MG63 (cell line): ENCODE measurements at regions not wholly inside any gene's neighbourhood (a gene's known extent, or its start where the extent isn't known, plus 50 kb on each side); places are given as distances from the start of the nearest gene placed in this dataset.
"Not testable (repeated sequence)": the region's sequence is repeated elsewhere in the genome, so short reads cannot be mapped to it uniquely, and the experiment has no call there.

Experiments
- DNase-seq: peaks from one replicate; pipeline ENCODE4 v3.0.0-alpha.2; 2020
- H3K27me3 ChIP-seq: fragments of 250-450 bp; sonication (Bioruptor Pico); 2 replicates; pipeline ENCODE4 v1.5.1; 2020; ENCODE audit warnings: mild to moderate bottlenecking, moderate library complexity
- H3K36me3 ChIP-seq: fragments of 250-450 bp; sonication (Bioruptor Pico); 2 replicates; pipeline ENCODE4 v1.5.1; 2020; ENCODE audit warnings: mild to moderate bottlenecking, moderate library complexity
- H3K4me3 ChIP-seq: fragments of 250-450 bp; sonication (Bioruptor Pico); 2 replicates; pipeline ENCODE4 v1.5.1; 2020; ENCODE audit warnings: mild to moderate bottlenecking, moderate library complexity
- H3K9me3 ChIP-seq: fragments of 250-450 bp; sonication (Bioruptor Pico); 2 replicates; pipeline ENCODE4 v1.5.1; 2020; ENCODE audit warnings: mild to moderate bottlenecking, moderate library complexity

GRCh38 chr6:60403268-60403667 lies 1882.8 kb downstream of the KHDRBS2 start:
- H3K9me3 ChIP-seq, H3K4me3 ChIP-seq, H3K36me3 ChIP-seq, DNase-seq, H3K27me3 ChIP-seq: not testable (repeated sequence)

GRCh38 chr6:60402490-60402889 lies 1883.5 kb downstream of the KHDRBS2 start:
- H3K4me3 ChIP-seq, H3K9me3 ChIP-seq, H3K36me3 ChIP-seq, DNase-seq, H3K27me3 ChIP-seq: not testable (repeated sequence)

- not testable (repeated sequence) for H3K9me3 ChIP-seq, H3K27me3 ChIP-seq, DNase-seq, H3K36me3 ChIP-seq, H3K4me3 ChIP-seq
Measured at GRCh38 chr6:60395261-60395660, 1890.8 kb downstream of the KHDRBS2 start.

- H3K36me3 ChIP-seq, DNase-seq, H3K9me3 ChIP-seq, H3K27me3 ChIP-seq, H3K4me3 ChIP-seq: not testable (repeated sequence)
Measured at GRCh38 chr6:60392969-60393368, 1893.1 kb downstream of the KHDRBS2 start.

GRCh38 chr6:60389094-60389493 lies 1896.9 kb downstream of the KHDRBS2 start:
- H3K4me3 ChIP-seq, H3K27me3 ChIP-seq, H3K9me3 ChIP-seq, DNase-seq, H3K36me3 ChIP-seq: not testable (repeated sequence)

GRCh38 chr6:60384614-60385013 lies 1901.4 kb downstream of the KHDRBS2 start:
- not testable (repeated sequence) for H3K9me3 ChIP-seq, H3K36me3 ChIP-seq, H3K4me3 ChIP-seq, H3K27me3 ChIP-seq, DNase-seq

- H3K27me3 ChIP-seq, H3K9me3 ChIP-seq, H3K4me3 ChIP-seq, H3K36me3 ChIP-seq, DNase-seq: not testable (repeated sequence)
Measured at GRCh38 chr6:60382771-60383170, 1903.3 kb downstream of the KHDRBS2 start.

GRCh38 chr6:60374078-60374477 lies 1911.9 kb downstream of the KHDRBS2 start:
- not testable (repeated sequence) for H3K27me3 ChIP-seq, H3K36me3 ChIP-seq, H3K9me3 ChIP-seq, DNase-seq, H3K4me3 ChIP-seq

GRCh38 chr6:60367800-60368199 lies 1918.2 kb downstream of the KHDRBS2 start:
- not testable (repeated sequence) for DNase-seq, H3K9me3 ChIP-seq

GRCh38 chr6:60365901-60366300 lies 1920.1 kb downstream of the KHDRBS2 start:
- not testable (repeated sequence) for H3K36me3 ChIP-seq, H3K9me3 ChIP-seq, H3K4me3 ChIP-seq, DNase-seq, H3K27me3 ChIP-seq

More at GRCh38 chr6:60367800-60368199, 1918.2 kb downstream of the KHDRBS2 start:
- H3K4me3 ChIP-seq, H3K27me3 ChIP-seq, H3K36me3 ChIP-seq: not testable (repeated sequence)

- DNase-seq, H3K9me3 ChIP-seq, H3K4me3 ChIP-seq, H3K27me3 ChIP-seq, H3K36me3 ChIP-seq: not testable (repeated sequence)
Measured at GRCh38 chr6:60342411-60343008, 1943.5 kb downstream of the KHDRBS2 start.

- not testable (repeated sequence) for H3K36me3 ChIP-seq, DNase-seq, H3K27me3 ChIP-seq, H3K4me3 ChIP-seq, H3K9me3 ChIP-seq
Measured at GRCh38 chr6:60338328-60339071, 1947.5 kb downstream of the KHDRBS2 start.

- H3K9me3 ChIP-seq, H3K27me3 ChIP-seq, H3K36me3 ChIP-seq, DNase-seq, H3K4me3 ChIP-seq: not testable (repeated sequence)
Measured at GRCh38 chr6:60335124-60335523, 1950.9 kb downstream of the KHDRBS2 start.

GRCh38 chr6:60333708-60334107 lies 1952.3 kb downstream of the KHDRBS2 start:
- H3K9me3 ChIP-seq, DNase-seq, H3K4me3 ChIP-seq, H3K36me3 ChIP-seq, H3K27me3 ChIP-seq: not testable (repeated sequence)

GRCh38 chr6:60308939-60309338 lies 1977.1 kb downstream of the KHDRBS2 start:
- DNase-seq, H3K36me3 ChIP-seq, H3K9me3 ChIP-seq, H3K27me3 ChIP-seq, H3K4me3 ChIP-seq: not testable (repeated sequence)
